ENCODE measurements at regions not wholly inside any gene's neighbourhood (a gene's known extent, or its start where the extent isn't known, plus 50 kb on each side); places are given as distances from the start of the nearest gene placed in this dataset.

GRCh38 chr7:98795741-98796493 lies 73.9 kb downstream of the TMEM130 start:
- no TSS peak for BruUV-seq (replicated peaks)
- intact Hi-C loops (cut with micrococcal nuclease; ENCODE audit: unreplicated experiment), result no loop called here
- TF ChIP-seq EZH2 (IDR thresholded peaks at IDR 0.05; ENCODE audit: borderline replicate concordance, low read depth, low read length, poor library complexity, severe bottlenecking), result no peak
- TF ChIP-seq, protein P1, sequence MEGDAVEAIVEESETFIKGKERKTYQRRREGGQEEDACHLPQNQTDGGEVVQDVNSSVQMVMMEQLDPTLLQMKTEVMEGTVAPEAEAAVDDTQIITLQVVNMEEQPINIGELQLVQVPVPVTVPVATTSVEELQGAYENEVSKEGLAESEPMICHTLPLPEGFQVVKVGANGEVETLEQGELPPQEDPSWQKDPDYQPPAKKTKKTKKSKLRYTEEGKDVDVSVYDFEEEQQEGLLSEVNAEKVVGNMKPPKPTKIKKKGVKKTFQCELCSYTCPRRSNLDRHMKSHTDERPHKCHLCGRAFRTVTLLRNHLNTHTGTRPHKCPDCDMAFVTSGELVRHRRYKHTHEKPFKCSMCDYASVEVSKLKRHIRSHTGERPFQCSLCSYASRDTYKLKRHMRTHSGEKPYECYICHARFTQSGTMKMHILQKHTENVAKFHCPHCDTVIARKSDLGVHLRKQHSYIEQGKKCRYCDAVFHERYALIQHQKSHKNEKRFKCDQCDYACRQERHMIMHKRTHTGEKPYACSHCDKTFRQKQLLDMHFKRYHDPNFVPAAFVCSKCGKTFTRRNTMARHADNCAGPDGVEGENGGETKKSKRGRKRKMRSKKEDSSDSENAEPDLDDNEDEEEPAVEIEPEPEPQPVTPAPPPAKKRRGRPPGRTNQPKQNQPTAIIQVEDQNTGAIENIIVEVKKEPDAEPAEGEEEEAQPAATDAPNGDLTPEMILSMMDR (conservative IDR thresholded peaks at IDR 0.05; ENCODE audit: low read depth, low read length), result no peak

More at GRCh38 chr7:98795741-98796493, 73.9 kb downstream of the TMEM130 start:
- ChIA-PET POLR2A (ENCODE audit: low non-redundant PET) (interaction anchor here (0.7 kb wide), 1 partner anchor 30 kb away, joined by 3 read pairs; no protein-coding TSS in a partner anchor), CTCF (no interaction called here)
- peaks cover 10% of the 10 kb centered on the region for H3K9me3 ChIP-seq (ENCODE audit: low read depth, low read length, poor library complexity, severe bottlenecking)
- H3K27me3 ChIP-seq (replicated peaks; ENCODE audit: insufficient read depth, low read depth, low read length, poor library complexity), result no peaks in the 10 kb centered on the region
- H3K27ac ChIP-seq (ENCODE audit: low read depth, low read length, poor library complexity, severe bottlenecking), result no peak overlapping the region
- H3K4me1 ChIP-seq (ENCODE audit: insufficient read depth, low read length, poor library complexity, severe bottlenecking), result peaks cover 14% of the 10 kb centered on the region
- H3K36me3 ChIP-seq (ENCODE audit: insufficient read depth, low read length, poor library complexity, severe bottlenecking), result no peaks in the 10 kb centered on the region
- peak; percentile 55 for DNase-seq (ENCODE audit: low spot score)
- no peak overlapping the region for H3K4me3 ChIP-seq (ENCODE audit: low read depth, low read length, poor library complexity, severe bottlenecking)

Data from A673 (cell line).